ENCODE measurements at regions not wholly inside any gene's neighbourhood (a gene's known extent, or its start where the extent isn't known, plus 50 kb on each side); places are given as distances from the start of the nearest gene placed in this dataset.

DNA sequence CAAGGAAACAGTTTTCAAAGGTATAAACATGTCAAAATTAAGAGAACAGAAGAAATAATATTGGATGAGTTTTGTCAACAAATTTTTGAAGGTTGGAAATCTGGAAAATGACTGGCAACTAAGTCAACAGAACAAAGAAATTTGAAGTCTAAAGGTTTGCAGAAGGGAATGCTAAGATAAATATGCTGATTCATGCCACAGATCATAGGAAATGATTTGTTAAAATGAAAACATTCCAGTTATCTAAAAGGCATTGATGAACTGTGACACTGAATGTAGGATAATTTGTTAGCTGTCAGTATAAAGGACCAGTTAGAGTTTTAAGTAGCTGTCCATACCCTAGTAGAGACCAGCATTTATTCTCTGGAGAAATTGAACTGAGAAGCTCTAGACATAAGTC is 157.9 kb upstream of the CHRM3 start:
- TF ChIP-seq RARB (CRISPR knock-in tag; IDR thresholded peaks at IDR 0.05) (no peak), CSDC2 (CRISPR knock-in tag; IDR thresholded peaks at IDR 0.05) (no peak), CSRNP3 (CRISPR knock-in tag; IDR thresholded peaks at IDR 0.05) (no peak), TOX (CRISPR knock-in tag; IDR thresholded peaks at IDR 0.05; ENCODE audit: borderline replicate concordance) (no peak), ZFP3 (CRISPR knock-in tag; IDR thresholded peaks at IDR 0.05) (no peak), ZC3H10 (CRISPR knock-in tag; IDR thresholded peaks at IDR 0.05) (no peak), ZNF8 (CRISPR knock-in tag; IDR thresholded peaks at IDR 0.05) (no peak), ARNTL (CRISPR knock-in tag; IDR thresholded peaks at IDR 0.05; ENCODE audit: borderline replicate concordance, low read depth) (no peak), PPARA (CRISPR knock-in tag; IDR thresholded peaks at IDR 0.05; ENCODE audit: borderline replicate concordance) (no peak), ESRRG (CRISPR knock-in tag; IDR thresholded peaks at IDR 0.05) (no peak)
- TF ChIP-seq, protein P1, sequence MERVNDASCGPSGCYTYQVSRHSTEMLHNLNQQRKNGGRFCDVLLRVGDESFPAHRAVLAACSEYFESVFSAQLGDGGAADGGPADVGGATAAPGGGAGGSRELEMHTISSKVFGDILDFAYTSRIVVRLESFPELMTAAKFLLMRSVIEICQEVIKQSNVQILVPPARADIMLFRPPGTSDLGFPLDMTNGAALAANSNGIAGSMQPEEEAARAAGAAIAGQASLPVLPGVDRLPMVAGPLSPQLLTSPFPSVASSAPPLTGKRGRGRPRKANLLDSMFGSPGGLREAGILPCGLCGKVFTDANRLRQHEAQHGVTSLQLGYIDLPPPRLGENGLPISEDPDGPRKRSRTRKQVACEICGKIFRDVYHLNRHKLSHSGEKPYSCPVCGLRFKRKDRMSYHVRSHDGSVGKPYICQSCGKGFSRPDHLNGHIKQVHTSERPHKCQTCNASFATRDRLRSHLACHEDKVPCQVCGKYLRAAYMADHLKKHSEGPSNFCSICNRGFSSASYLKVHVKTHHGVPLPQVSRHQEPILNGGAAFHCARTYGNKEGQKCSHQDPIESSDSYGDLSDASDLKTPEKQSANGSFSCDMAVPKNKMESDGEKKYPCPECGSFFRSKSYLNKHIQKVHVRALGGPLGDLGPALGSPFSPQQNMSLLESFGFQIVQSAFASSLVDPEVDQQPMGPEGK (CRISPR knock-in tag; IDR thresholded peaks at IDR 0.05; ENCODE audit: borderline replicate concordance), result no peak
- TF ChIP-seq, protein P2, sequence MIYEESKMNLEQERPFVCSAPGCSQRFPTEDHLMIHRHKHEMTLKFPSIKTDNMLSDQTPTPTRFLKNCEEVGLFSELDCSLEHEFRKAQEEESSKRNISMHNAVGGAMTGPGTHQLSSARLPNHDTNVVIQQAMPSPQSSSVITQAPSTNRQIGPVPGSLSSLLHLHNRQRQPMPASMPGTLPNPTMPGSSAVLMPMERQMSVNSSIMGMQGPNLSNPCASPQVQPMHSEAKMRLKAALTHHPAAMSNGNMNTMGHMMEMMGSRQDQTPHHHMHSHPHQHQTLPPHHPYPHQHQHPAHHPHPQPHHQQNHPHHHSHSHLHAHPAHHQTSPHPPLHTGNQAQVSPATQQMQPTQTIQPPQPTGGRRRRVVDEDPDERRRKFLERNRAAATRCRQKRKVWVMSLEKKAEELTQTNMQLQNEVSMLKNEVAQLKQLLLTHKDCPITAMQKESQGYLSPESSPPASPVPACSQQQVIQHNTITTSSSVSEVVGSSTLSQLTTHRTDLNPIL (CRISPR knock-in tag; IDR thresholded peaks at IDR 0.05; ENCODE audit: low read depth), result no peak

Data from SK-N-SH treated with all-trans-retinoic acid at 6 μM for 48 hours (cell line).